Uterus (tissue), 3 donors: ENCODE measurements at regions not wholly inside any gene's neighbourhood (a gene's known extent, or its start where the extent isn't known, plus 50 kb on each side); places are given as distances from the start of the nearest gene placed in this dataset.

Source experiments
- DNase-seq, 2 donors: peaks; one replicate each; pipeline ENCODE4 v3.0.0-alpha.2; 2019 to 2020
- H3K27ac ChIP-seq, 2 donors: fragments of 200-600 bp; sonication (generic); 1 replicate in 1 of 2; 2 replicates in 1 of 2; pipeline ENCODE4 v1.5.1; 2016 to 2018
- H3K27me3 ChIP-seq, 2 donors: fragments of 200-600 bp; sonication (generic); one replicate each; pipeline ENCODE4 v1.5.1; 2018 to 2019; ENCODE audit warnings: control low read depth in 1 of 2
- H3K36me3 ChIP-seq, 2 donors: fragments of 200-600 bp; sonication (generic); one replicate each; pipeline ENCODE4 v1.5.1; 2019; ENCODE audit warnings: control low read depth in 1 of 2
- H3K4me1 ChIP-seq, 2 donors: fragments of 200-600 bp; sonication (generic); one replicate each; pipeline ENCODE4 v1.5.1; 2018 to 2019; ENCODE audit warnings: control low read depth in 1 of 2
- H3K4me3 ChIP-seq, 2 donors: fragments of 200-600 bp; sonication (generic); 1 replicate in 1 of 2; 2 replicates in 1 of 2; pipeline ENCODE4 v1.5.1; 2018 to 2019; ENCODE audit warnings: mild to moderate bottlenecking in 1 of 2
- H3K9me3 ChIP-seq, 2 donors: fragments of 200-600 bp; sonication (generic); one replicate each; pipeline ENCODE4 v1.5.1; 2019; ENCODE audit warnings: control low read depth in 1 of 2
- CTCF ChIP-seq, 4 experiments: fragments of 200-600 bp in 2 of 4; fragments of 450-650 bp in 2 of 4; sonication (generic) in 2 of 4; IDR thresholded peaks; one replicate each; pipeline ENCODE4 v1.5.1; 2016 to 2019; ENCODE audit warnings: antibody characterized with exemption in 4 of 4, mild to moderate bottlenecking in 2 of 4, moderate library complexity in 1 of 4
- POLR2A ChIP-seq, 2 donors: fragments of 450-650 bp; IDR thresholded peaks; one replicate each; pipeline ENCODE4 v1.6.1; 2016; ENCODE audit warnings: antibody characterized with exemption in 2 of 2, mild to moderate bottlenecking in 1 of 2, moderate library complexity in 1 of 2
- intact Hi-C: fragments of 100-400 bp; cut with DNase I; formaldehyde crosslinking; loops from one replicate; pipeline ENCODE4 v1.15.1; 2023; ENCODE audit warnings: low total_unique reads
- donor health status: DM: yes; HTN: yes; CAD: no.

GRCh38 chr19:30070968-30071632 is 129.1 kb downstream of the URI1 start:
- intact Hi-C loops, result no loop called here
- H3K4me1 ChIP-seq, result no peaks in the 10 kb centered on the region
- H3K27ac ChIP-seq, result no peak overlapping the region
- no peaks in the 10 kb centered on the region for H3K9me3 ChIP-seq
- no peak overlapping the region for H3K4me3 ChIP-seq
- H3K27me3 ChIP-seq, result no peaks in the 10 kb centered on the region
- TF ChIP-seq CTCF (IDR thresholded peaks at IDR 0.05) (no peak), POLR2A (IDR thresholded peaks at IDR 0.05) (no peak)
- no peaks in the 10 kb centered on the region for H3K36me3 ChIP-seq
- no peak for DNase-seq

- no peaks in the 10 kb centered on the region for H3K9me3 ChIP-seq
- intact Hi-C loops, result no loop called here
- no peak overlapping the region for H3K4me3 ChIP-seq
- DNase-seq, result peak in 1 of 2 donors; percentile 5
- no peak for TF ChIP-seq POLR2A (IDR thresholded peaks at IDR 0.05)
- no peaks in the 10 kb centered on the region for H3K4me1 ChIP-seq
- H3K27ac ChIP-seq, result no peak overlapping the region
- H3K27me3 ChIP-seq, result no peaks in the 10 kb centered on the region
- no peaks in the 10 kb centered on the region for H3K36me3 ChIP-seq
Observed at GRCh38 chr19:30071871-30072270, 129.8 kb downstream of the URI1 start.

- DNase-seq, result no peak
- Histone ChIP-seq H3K9me3 (no peaks in the 10 kb centered on the region), H3K4me3 (no peak overlapping the region), H3K27ac (no peak overlapping the region), H3K4me1 (no peaks in the 10 kb centered on the region), H3K27me3 (no peaks in the 10 kb centered on the region), H3K36me3 (no peaks in the 10 kb centered on the region)
- TF ChIP-seq CTCF (IDR thresholded peaks at IDR 0.05) (no peak), POLR2A (IDR thresholded peaks at IDR 0.05) (no peak)
- intact Hi-C loops, result no loop called here
Observed at GRCh38 chr19:30073152-30074000, 131.3 kb downstream of the URI1 start.

GRCh38 chr19:30074096-30074495 is 132.1 kb downstream of the URI1 start:
- Histone ChIP-seq H3K36me3 (no peaks in the 10 kb centered on the region), H3K27me3 (no peaks in the 10 kb centered on the region), H3K27ac (no peak overlapping the region), H3K9me3 (no peaks in the 10 kb centered on the region), H3K4me3 (no peak overlapping the region), H3K4me1 (no peaks in the 10 kb centered on the region)
- intact Hi-C loops, result no loop called here
- no peak for DNase-seq
- no peak for TF ChIP-seq POLR2A (IDR thresholded peaks at IDR 0.05)
- no peak for TF ChIP-seq CTCF (IDR thresholded peaks at IDR 0.05)

GRCh38 chr19:30074741-30075715 is 133.0 kb downstream of the URI1 start:
- H3K4me3 ChIP-seq, result no peak overlapping the region
- no peaks in the 10 kb centered on the region for H3K36me3 ChIP-seq
- TF ChIP-seq CTCF (IDR thresholded peaks at IDR 0.05), result no peak
- TF ChIP-seq POLR2A (IDR thresholded peaks at IDR 0.05), result no peak
- DNase-seq, result no peak
- no peaks in the 10 kb centered on the region for H3K27me3 ChIP-seq
- no peaks in the 10 kb centered on the region for H3K9me3 ChIP-seq
- no peak overlapping the region for H3K27ac ChIP-seq
- H3K4me1 ChIP-seq, result no peaks in the 10 kb centered on the region
- intact Hi-C loops, result no loop called here
